NCI-H2029 (cell line): ENCODE measurements at regions not wholly inside any gene's neighbourhood (a gene's known extent, or its start where the extent isn't known, plus 50 kb on each side); places are given as distances from the start of the nearest gene placed in this dataset.

Source experiments
- DNase-seq: peaks from one replicate; lab custom pipeline; 2025; lab: John Stamatoyannopoulos, UW

- DNase-seq = no peak
These were observed 78.4 kb upstream of the MED9 start for GRCh38 chr17:17398188-17398942.

- no peak for DNase-seq
These were observed 77.6 kb upstream of the MED9 start for GRCh38 chr17:17398943-17399926.

- no peak for DNase-seq
These were observed 76.7 kb upstream of the MED9 start for GRCh38 chr17:17400070-17400469.

GRCh38 chr17:17400566-17401184 lies 76.1 kb upstream of the MED9 start:
- DNase-seq = no peak

- DNase-seq = no peak
These were observed 75.5 kb upstream of the MED9 start for GRCh38 chr17:17401271-17401781.

GRCh38 chr17:17402558-17402957 lies 74.2 kb upstream of the MED9 start:
- DNase-seq = no peak

GRCh38 chr17:17403065-17403464 lies 73.7 kb upstream of the MED9 start:
- no peak for DNase-seq

- no peak for DNase-seq
These were observed 72.8 kb upstream of the MED9 start for GRCh38 chr17:17403899-17404576.

- DNase-seq = no peak
These were observed 71.1 kb upstream of the MED9 start for GRCh38 chr17:17405673-17406072.

GRCh38 chr17:17406225-17406624 lies 70.6 kb upstream of the MED9 start:
- DNase-seq = no peak

- no peak for DNase-seq
These were observed 68.5 kb upstream of the MED9 start for GRCh38 chr17:17408236-17408794.

- no peak for DNase-seq
These were observed 66.4 kb upstream of the MED9 start for GRCh38 chr17:17410357-17410756.

- no peak for DNase-seq
These were observed 65.1 kb upstream of the MED9 start for GRCh38 chr17:17411692-17412091.

- DNase-seq = no peak
These were observed 64.5 kb upstream of the MED9 start for GRCh38 chr17:17412326-17412725.

GRCh38 chr17:17413215-17413792 lies 63.5 kb upstream of the MED9 start:
- no peak for DNase-seq

GRCh38 chr17:17413821-17414220 lies 63.0 kb upstream of the MED9 start:
- no peak for DNase-seq

GRCh38 chr17:17414341-17414805 lies 62.4 kb upstream of the MED9 start:
- DNase-seq = no peak

GRCh38 chr17:17415006-17415405 lies 61.8 kb upstream of the MED9 start:
- no peak for DNase-seq

- peak; percentile 82 for DNase-seq
These were observed 60.8 kb upstream of the MED9 start for GRCh38 chr17:17416007-17416399.

- DNase-seq = peak; percentile 88
These were observed 60.1 kb upstream of the MED9 start for GRCh38 chr17:17416400-17417360.
